SH-SY5Y (cell line): ENCODE measurements at regions not wholly inside any gene's neighbourhood (a gene's known extent, or its start where the extent isn't known, plus 50 kb on each side); places are given as distances from the start of the nearest gene placed in this dataset.

ENCODE experiments used
- GATA2 ChIP-seq: IDR thresholded peaks from 2 replicates; pipeline ENCODE4 v1.6.1; 2011; ENCODE audit warnings: mild to moderate bottlenecking, low read depth, low read length
- GATA3 ChIP-seq: IDR thresholded peaks from 2 replicates; pipeline ENCODE4 v1.6.1; 2011; ENCODE audit warnings: low read depth, mild to moderate bottlenecking, low read length, moderate library complexity

DNA sequence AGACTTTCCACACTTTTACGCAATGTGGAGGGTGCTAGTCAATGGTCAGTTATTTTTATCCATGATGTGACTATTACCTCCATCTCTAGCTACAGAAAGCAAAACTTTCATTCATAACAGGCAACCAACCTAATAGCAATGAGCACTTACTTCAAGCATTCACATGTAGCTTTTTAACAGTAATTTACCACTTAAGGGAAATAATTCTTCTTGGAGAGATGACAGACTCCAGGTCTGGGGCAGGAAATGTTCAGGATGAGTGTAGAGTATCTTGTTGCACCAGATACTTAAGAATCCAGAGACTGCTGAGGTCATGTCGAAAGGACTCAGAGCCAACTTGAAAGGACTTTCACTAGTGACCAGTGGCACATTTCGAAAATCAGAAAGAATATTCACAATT lies 347.6 kb downstream of the CHRM3 start:
- TF ChIP-seq GATA3 (no peak), GATA2 (no peak)
